ENCODE measurements at regions not wholly inside any gene's neighbourhood (a gene's known extent, or its start where the extent isn't known, plus 50 kb on each side); places are given as distances from the start of the nearest gene placed in this dataset.

GRCh38 chr5:44543511-44543910 lies 154.3 kb upstream of the FGF10 start:
- no peak for DNase-seq (ENCODE audit: low read depth, low spot score)
- H3K4me3 ChIP-seq (ENCODE audit: low read depth, low read length): no peak overlapping the region
- no peak for TF ChIP-seq CTCF (IDR thresholded peaks at IDR 0.05; ENCODE audit: low read depth, low read length)
- in situ Hi-C loops (cut with HindIII; ENCODE audit: low sequenced_read_pairs): no loop called here

- H3K4me3 ChIP-seq (ENCODE audit: low read depth, low read length): no peak overlapping the region
- in situ Hi-C loops (cut with HindIII; ENCODE audit: low sequenced_read_pairs): no loop called here
- no peak for DNase-seq (ENCODE audit: low read depth, low spot score)
- TF ChIP-seq CTCF (IDR thresholded peaks at IDR 0.05; ENCODE audit: low read depth, low read length): no peak
Measured at GRCh38 chr5:44542470-44542869, 153.2 kb upstream of the FGF10 start.

- TF ChIP-seq CTCF (IDR thresholded peaks at IDR 0.05; ENCODE audit: low read depth, low read length): no peak
- no peak for DNase-seq (ENCODE audit: low read depth, low spot score)
- in situ Hi-C loops (cut with HindIII; ENCODE audit: low sequenced_read_pairs): no loop called here
- H3K4me3 ChIP-seq (ENCODE audit: low read depth, low read length): no peak overlapping the region
Measured at GRCh38 chr5:44539602-44539919, 150.3 kb upstream of the FGF10 start.

GRCh38 chr5:44538797-44539601 lies 149.8 kb upstream of the FGF10 start:
- in situ Hi-C loops (cut with HindIII; ENCODE audit: low sequenced_read_pairs): no loop called here
- DNase-seq (ENCODE audit: low read depth, low spot score): no peak
- no peak for TF ChIP-seq CTCF (IDR thresholded peaks at IDR 0.05; ENCODE audit: low read depth, low read length)
- no peak overlapping the region for H3K4me3 ChIP-seq (ENCODE audit: low read depth, low read length)

GRCh38 chr5:44536650-44537260 lies 147.5 kb upstream of the FGF10 start:
- peak; percentile 36 for TF ChIP-seq CTCF (IDR thresholded peaks at IDR 0.05; ENCODE audit: low read depth, low read length)
- DNase-seq (ENCODE audit: low read depth, low spot score): peak; percentile 0
- H3K4me3 ChIP-seq (ENCODE audit: low read depth, low read length): no peak overlapping the region
- in situ Hi-C loops (cut with HindIII; ENCODE audit: low sequenced_read_pairs): no loop called here

- no peak for DNase-seq (ENCODE audit: low read depth, low spot score)
- in situ Hi-C loops (cut with HindIII; ENCODE audit: low sequenced_read_pairs): no loop called here
- no peak for TF ChIP-seq CTCF (IDR thresholded peaks at IDR 0.05; ENCODE audit: low read depth, low read length)
- H3K4me3 ChIP-seq (ENCODE audit: low read depth, low read length): no peak overlapping the region
Measured at GRCh38 chr5:44535621-44536020, 146.4 kb upstream of the FGF10 start.

All from astrocyte of the spinal cord (primary cell).